ENCODE measurements at regions not wholly inside any gene's neighbourhood (a gene's known extent, or its start where the extent isn't known, plus 50 kb on each side); places are given as distances from the start of the nearest gene placed in this dataset.

DNA sequence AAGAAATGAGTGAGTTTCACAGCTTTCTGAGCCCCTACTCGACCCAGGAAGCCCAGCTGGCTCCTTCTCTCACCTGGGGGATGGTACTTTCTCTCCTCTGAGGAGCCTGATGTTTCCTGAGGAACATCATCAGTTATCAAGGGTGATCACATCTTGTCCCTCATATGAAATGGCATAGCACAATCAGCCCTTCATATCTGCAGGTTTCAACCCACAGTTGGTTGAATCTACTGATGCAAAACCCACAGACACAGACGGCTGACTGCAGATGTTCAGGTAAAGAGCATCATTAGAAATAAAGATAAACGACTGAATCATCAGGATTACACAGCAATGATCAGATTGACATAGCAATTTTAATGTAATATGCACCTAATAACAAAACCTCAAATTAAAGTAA, 93.6 kb upstream of the OSTN start:
- no peak overlapping the region for H4K8ac ChIP-seq (ENCODE audit: low read length)
- no peak overlapping the region for H4K91ac ChIP-seq (ENCODE audit: low read length)
- H3K18ac ChIP-seq (ENCODE audit: low read depth in 1 of 2, low read length in 2 of 2): no peak overlapping the region
- H3K4me1 ChIP-seq (ENCODE audit: control insufficient read depth, insufficient read depth, low read depth, low read length): peaks cover 2% of the 10 kb centered on the region
- H3K4ac ChIP-seq (ENCODE audit: low read depth in 1 of 2, low read length in 2 of 2): no peak overlapping the region
- no peaks in the 10 kb centered on the region for H3K79me1 ChIP-seq (replicated peaks; ENCODE audit: low read length, poor library complexity, severe bottlenecking)
- no peak overlapping the region for H3K14ac ChIP-seq (ENCODE audit: low read length in 2 of 2)
- no peak overlapping the region for H3K9ac ChIP-seq (ENCODE audit: low read length)
- H3K9me3 ChIP-seq (ENCODE audit: control insufficient read depth, low read length): no peaks in the 10 kb centered on the region
- H2BK12ac ChIP-seq (ENCODE audit: low read length in 2 of 2): no peak overlapping the region
- H2AFZ ChIP-seq (ENCODE audit: low read depth, low read length): no peak overlapping the region
- no peak overlapping the region for H2BK15ac ChIP-seq (ENCODE audit: low read depth, poor library complexity, severe bottlenecking)
- no peaks in the 10 kb centered on the region for H3K27me3 ChIP-seq (ENCODE audit: control insufficient read depth in 1 of 2, insufficient read depth in 1 of 2, low read length in 2 of 2)
- H3K4me3 ChIP-seq (ENCODE audit: insufficient read depth in 1 of 2, low read depth in 1 of 2, low read length in 2 of 2): no peak overlapping the region
- no peak overlapping the region for H2AK5ac ChIP-seq (ENCODE audit: low read length, severe bottlenecking)
- no peak for DNase-seq
- peak overlapping the region; percentile 16 for H3K4me2 ChIP-seq (ENCODE audit: low read length, poor library complexity, severe bottlenecking)
- no peak overlapping the region for H2BK5ac ChIP-seq (ENCODE audit: low read depth, low read length, poor library complexity, severe bottlenecking)
- no peak overlapping the region for H2BK120ac ChIP-seq (ENCODE audit: low read depth, low read length)
- no peak overlapping the region for H3K27ac ChIP-seq (ENCODE audit: low read length, poor library complexity, severe bottlenecking)
- no peaks in the 10 kb centered on the region for H3K36me3 ChIP-seq (ENCODE audit: control insufficient read depth in 1 of 2, insufficient read depth in 2 of 2, low read depth in 1 of 2, low read length in 2 of 2)
- 64% methylated on average over 2 of the region's 3 CpGs for WGBS
- H3K23ac ChIP-seq (ENCODE audit: low read length in 2 of 2): no peak overlapping the region

DNA sequence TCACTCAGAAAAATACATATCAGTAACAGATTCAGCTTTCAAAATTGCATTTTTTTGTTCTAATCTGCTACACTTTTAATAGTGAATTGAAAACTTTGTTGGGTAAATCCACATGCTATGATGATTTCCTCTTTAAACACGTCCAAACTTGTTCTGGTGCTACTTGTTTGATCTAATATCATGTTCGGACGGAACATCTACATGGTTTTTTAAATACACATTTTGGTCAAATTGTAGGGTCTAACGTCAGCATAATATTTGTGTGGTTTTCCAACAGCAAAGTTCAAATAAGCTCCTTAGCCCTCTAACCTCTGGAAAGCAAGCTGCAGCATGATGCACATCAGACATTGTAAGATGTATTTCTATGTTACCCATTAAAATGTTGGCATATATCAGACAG, 98.5 kb upstream of the OSTN start:
- WGBS: 100% methylated on average over 3 of the region's 4 CpGs
- no peaks in the 10 kb centered on the region for H3K9me3 ChIP-seq (ENCODE audit: control insufficient read depth, low read length)
- H3K4me2 ChIP-seq (ENCODE audit: low read length, poor library complexity, severe bottlenecking): no peak overlapping the region
- H3K36me3 ChIP-seq (ENCODE audit: control insufficient read depth in 1 of 2, insufficient read depth in 2 of 2, low read depth in 1 of 2, low read length in 2 of 2): no peaks in the 10 kb centered on the region
- no peak overlapping the region for H2AFZ ChIP-seq (ENCODE audit: low read depth, low read length)
- H3K23ac ChIP-seq (ENCODE audit: low read length in 2 of 2): no peak overlapping the region
- H4K91ac ChIP-seq (ENCODE audit: low read length): no peak overlapping the region
- peaks cover 2% of the 10 kb centered on the region for H3K4me1 ChIP-seq (ENCODE audit: control insufficient read depth, insufficient read depth, low read depth, low read length)
- no peak overlapping the region for H3K27ac ChIP-seq (ENCODE audit: low read length, poor library complexity, severe bottlenecking)
- no peak overlapping the region for H3K4ac ChIP-seq (ENCODE audit: low read depth in 1 of 2, low read length in 2 of 2)
- no peak overlapping the region for H2BK120ac ChIP-seq (ENCODE audit: low read depth, low read length)
- DNase-seq: no peak
- H3K27me3 ChIP-seq (ENCODE audit: control insufficient read depth in 1 of 2, insufficient read depth in 1 of 2, low read length in 2 of 2): no peaks in the 10 kb centered on the region
- H2BK5ac ChIP-seq (ENCODE audit: low read depth, low read length, poor library complexity, severe bottlenecking): no peak overlapping the region
- H3K79me1 ChIP-seq (replicated peaks; ENCODE audit: low read length, poor library complexity, severe bottlenecking): no peaks in the 10 kb centered on the region
- H2BK12ac ChIP-seq (ENCODE audit: low read length in 2 of 2): no peak overlapping the region
- H2BK15ac ChIP-seq (ENCODE audit: low read depth, poor library complexity, severe bottlenecking): no peak overlapping the region
- no peak overlapping the region for H3K9ac ChIP-seq (ENCODE audit: low read length)
- no peak overlapping the region for H2AK5ac ChIP-seq (ENCODE audit: low read length, severe bottlenecking)
- H3K14ac ChIP-seq (ENCODE audit: low read length in 2 of 2): no peak overlapping the region
- H3K4me3 ChIP-seq (ENCODE audit: insufficient read depth in 1 of 2, low read depth in 1 of 2, low read length in 2 of 2): no peak overlapping the region
- no peak overlapping the region for H3K18ac ChIP-seq (ENCODE audit: low read depth in 1 of 2, low read length in 2 of 2)
- H4K8ac ChIP-seq (ENCODE audit: low read length): no peak overlapping the region

DNA sequence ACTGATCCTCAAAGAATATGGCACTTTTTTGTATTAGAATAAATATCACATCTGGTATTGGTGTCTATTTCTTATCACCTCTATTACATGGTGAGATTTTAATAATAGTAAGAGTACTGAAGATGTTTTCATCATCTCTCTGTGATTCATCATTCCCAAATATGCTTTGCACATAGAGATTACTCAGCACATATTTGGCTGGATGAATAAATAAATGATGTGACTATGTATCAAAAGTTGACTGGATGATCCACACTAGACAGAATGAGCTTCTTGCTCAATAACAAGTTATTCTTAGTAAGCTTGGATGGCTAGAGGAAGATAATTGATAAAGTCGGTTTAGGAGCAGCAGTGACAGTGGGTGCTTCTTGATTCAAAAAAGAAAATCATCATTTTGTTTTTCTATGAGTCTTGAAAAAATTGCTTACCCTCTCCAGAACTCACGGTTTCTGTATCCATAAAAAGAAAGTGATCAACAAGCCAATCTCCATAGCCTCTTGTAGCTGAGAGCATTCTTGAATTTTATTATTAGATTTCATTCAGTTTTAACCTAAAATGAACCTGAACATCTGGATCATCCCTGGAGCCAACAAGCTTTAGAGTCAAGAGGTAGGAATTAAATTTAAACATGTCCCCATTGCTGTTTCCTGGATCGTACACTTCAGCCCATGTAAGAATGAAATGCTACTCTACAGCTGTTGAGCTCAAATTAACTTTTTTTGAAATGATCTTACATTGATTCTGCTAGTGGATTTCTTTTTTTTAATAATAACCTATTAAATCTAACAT, 104.8 kb upstream of the OSTN start:
- H3K4me3 ChIP-seq (ENCODE audit: insufficient read depth in 1 of 2, low read depth in 1 of 2, low read length in 2 of 2): peak overlapping the region in 1 of 2 experiments; percentile 69
- H3K4me1 ChIP-seq (ENCODE audit: control insufficient read depth, insufficient read depth, low read depth, low read length): no peaks in the 10 kb centered on the region
- no peak overlapping the region for H3K27ac ChIP-seq (ENCODE audit: low read length, poor library complexity, severe bottlenecking)
- H3K4me2 ChIP-seq (ENCODE audit: low read length, poor library complexity, severe bottlenecking): no peak overlapping the region
- no peak overlapping the region for H4K91ac ChIP-seq (ENCODE audit: low read length)
- no peak overlapping the region for H2BK120ac ChIP-seq (ENCODE audit: low read depth, low read length)
- WGBS: 100% methylated on average over 1 of the region's 3 CpGs
- H2BK15ac ChIP-seq (ENCODE audit: low read depth, poor library complexity, severe bottlenecking): no peak overlapping the region
- H3K27me3 ChIP-seq (ENCODE audit: control insufficient read depth in 1 of 2, insufficient read depth in 1 of 2, low read length in 2 of 2): no peaks in the 10 kb centered on the region
- no peak overlapping the region for H2AK5ac ChIP-seq (ENCODE audit: low read length, severe bottlenecking)
- H3K18ac ChIP-seq (ENCODE audit: low read depth in 1 of 2, low read length in 2 of 2): no peak overlapping the region
- DNase-seq: peak; percentile 7
- no peak overlapping the region for H2BK5ac ChIP-seq (ENCODE audit: low read depth, low read length, poor library complexity, severe bottlenecking)
- no peak overlapping the region for H2BK12ac ChIP-seq (ENCODE audit: low read length in 2 of 2)
- H3K9ac ChIP-seq (ENCODE audit: low read length): peak overlapping the region; percentile 86
- no peak overlapping the region for H2AFZ ChIP-seq (ENCODE audit: low read depth, low read length)
- no peaks in the 10 kb centered on the region for H3K79me1 ChIP-seq (replicated peaks; ENCODE audit: low read length, poor library complexity, severe bottlenecking)
- no peak overlapping the region for H3K14ac ChIP-seq (ENCODE audit: low read length in 2 of 2)
- H3K36me3 ChIP-seq (ENCODE audit: control insufficient read depth in 1 of 2, insufficient read depth in 2 of 2, low read depth in 1 of 2, low read length in 2 of 2): no peaks in the 10 kb centered on the region
- H3K4ac ChIP-seq (ENCODE audit: low read depth in 1 of 2, low read length in 2 of 2): no peak overlapping the region
- no peaks in the 10 kb centered on the region for H3K9me3 ChIP-seq (ENCODE audit: control insufficient read depth, low read length)
- H4K8ac ChIP-seq (ENCODE audit: low read length): no peak overlapping the region
- no peak overlapping the region for H3K23ac ChIP-seq (ENCODE audit: low read length in 2 of 2)

DNA sequence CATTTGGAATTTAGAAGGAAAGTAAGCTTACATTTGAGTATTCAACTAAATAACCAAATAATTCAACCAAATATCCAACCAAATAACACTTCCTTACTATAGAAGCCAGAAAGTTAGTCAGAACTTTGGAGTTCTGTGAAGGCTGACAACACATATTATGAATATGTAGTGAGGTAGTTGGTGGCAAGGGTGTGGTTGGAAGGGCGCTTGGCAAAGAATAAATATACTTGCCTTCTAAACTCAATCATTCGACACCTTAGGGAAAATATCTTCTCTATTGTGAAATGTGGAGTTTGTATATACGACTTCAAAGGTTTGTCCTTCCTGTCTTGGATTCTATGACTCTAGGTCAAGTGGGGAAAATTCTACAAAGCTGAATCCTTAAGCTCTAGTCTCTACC, 111.7 kb upstream of the OSTN start:
- Histone ChIP-seq H4K8ac (ENCODE audit: low read length) (no peak overlapping the region), H2AK5ac (ENCODE audit: low read length, severe bottlenecking) (no peak overlapping the region), H3K4me1 (ENCODE audit: control insufficient read depth, insufficient read depth, low read depth, low read length) (no peaks in the 10 kb centered on the region), H3K4me3 (ENCODE audit: insufficient read depth in 1 of 2, low read depth in 1 of 2, low read length in 2 of 2) (no peak overlapping the region), H3K36me3 (ENCODE audit: control insufficient read depth in 1 of 2, insufficient read depth in 2 of 2, low read depth in 1 of 2, low read length in 2 of 2) (no peaks in the 10 kb centered on the region), H2BK15ac (ENCODE audit: low read depth, poor library complexity, severe bottlenecking) (no peak overlapping the region), H2BK120ac (ENCODE audit: low read depth, low read length) (no peak overlapping the region), H2AFZ (ENCODE audit: low read depth, low read length) (no peak overlapping the region), H2BK5ac (ENCODE audit: low read depth, low read length, poor library complexity, severe bottlenecking) (no peak overlapping the region), H3K79me1 (replicated peaks; ENCODE audit: low read length, poor library complexity, severe bottlenecking) (no peaks in the 10 kb centered on the region), H3K14ac (ENCODE audit: low read length in 2 of 2) (no peak overlapping the region), H3K27ac (ENCODE audit: low read length, poor library complexity, severe bottlenecking) (no peak overlapping the region), H2BK12ac (ENCODE audit: low read length in 2 of 2) (no peak overlapping the region), H3K9ac (ENCODE audit: low read length) (peak overlapping the region; percentile 12), H3K4ac (ENCODE audit: low read depth in 1 of 2, low read length in 2 of 2) (no peak overlapping the region), H3K9me3 (ENCODE audit: control insufficient read depth, low read length) (no peaks in the 10 kb centered on the region), H3K27me3 (ENCODE audit: control insufficient read depth in 1 of 2, insufficient read depth in 1 of 2, low read length in 2 of 2) (no peaks in the 10 kb centered on the region), H3K4me2 (ENCODE audit: low read length, poor library complexity, severe bottlenecking) (no peak overlapping the region), H3K23ac (ENCODE audit: low read length in 2 of 2) (no peak overlapping the region), H4K91ac (ENCODE audit: low read length) (no peak overlapping the region), H3K18ac (ENCODE audit: low read depth in 1 of 2, low read length in 2 of 2) (no peak overlapping the region)
- WGBS: no CpG with 5 or more reads among the region's 3 CpGs
- DNase-seq: no peak
